PC-9 (cell line): ENCODE measurements at regions not wholly inside any gene's neighbourhood (a gene's known extent, or its start where the extent isn't known, plus 50 kb on each side); places are given as distances from the start of the nearest gene placed in this dataset.

Experiments used
- BruUV-seq: library from RNA; stranded (reverse); fragments of 400-500 nt; replicated peaks from 2 replicates; lab custom pipeline; 2021; lab: Mats Ljungman, UMichigan
- CTCF ChIA-PET: fragments of 300-600 bp; sonication (Branson Sonifier 250); formaldehyde crosslinking; loops from one replicate; lab custom pipeline; 2022; ENCODE audit warnings: antibody characterized with exemption; lab: Charles Lee
- POLR2A ChIA-PET: fragments of 300-600 bp; sonication (Branson Sonifier 250); formaldehyde crosslinking; loops from one replicate; lab custom pipeline; 2022; ENCODE audit warnings: antibody characterized with exemption; ENCODE audit not compliant: unreplicated experiment; lab: Charles Lee
- DNase-seq, 2 experiments: peaks; one replicate each; pipeline versions ENCODE4 v3.0.0 to v3.0.0-alpha.2; 2015 to 2022; ENCODE audit warnings: mixed read lengths in 1 of 2
- H2AFZ ChIP-seq: fragments of 200-600 bp; sonication (generic); 2 replicates; pipeline ENCODE4 v1.8.1; 2017; ENCODE audit warnings: antibody characterized with exemption
- H3F3A ChIP-seq: fragments of 200-600 bp; sonication (generic); 2 replicates; pipeline ENCODE4 v1.8.1; 2017; ENCODE audit warnings: antibody characterized with exemption, mild to moderate bottlenecking, low read depth; ENCODE audit not compliant: insufficient read depth
- H3K27ac ChIP-seq: fragments of 200-600 bp; sonication (generic); 2 replicates; pipeline ENCODE4 v1.6.1; 2016; ENCODE audit warnings: mixed run types
- H3K27me3 ChIP-seq: fragments of 200-600 bp; sonication (generic); 2 replicates; pipeline ENCODE4 v1.6.1; 2016; ENCODE audit warnings: low read depth, mixed run types; ENCODE audit not compliant: insufficient read depth
- H3K36me3 ChIP-seq: fragments of 200-600 bp; sonication (generic); 2 replicates; pipeline ENCODE4 v1.6.1; 2016; ENCODE audit warnings: low read depth, mixed run types
- H3K4me1 ChIP-seq: fragments of 200-600 bp; sonication (generic); replicated peaks from 2 replicates; pipeline ENCODE4 v1.6.1; 2016; ENCODE audit warnings: mixed run types; ENCODE audit not compliant: insufficient read depth
- H3K4me2 ChIP-seq: fragments of 200-600 bp; sonication (generic); 2 replicates; pipeline ENCODE4 v1.6.1; 2017; ENCODE audit warnings: mixed run types
- H3K4me3 ChIP-seq: fragments of 200-600 bp; sonication (generic); 2 replicates; pipeline ENCODE4 v1.6.1; 2016; ENCODE audit warnings: mixed run types
- H3K79me2 ChIP-seq: fragments of 200-600 bp; sonication (generic); 2 replicates; pipeline ENCODE4 v1.6.1; 2017; ENCODE audit warnings: low read depth, mixed run types
- H3K9me2 ChIP-seq: fragments of 200-600 bp; sonication (generic); 2 replicates; pipeline ENCODE4 v1.8.1; 2017; ENCODE audit warnings: mild to moderate bottlenecking; ENCODE audit not compliant: insufficient read depth
- H3K9me3 ChIP-seq: fragments of 200-600 bp; sonication (generic); 2 replicates; pipeline ENCODE4 v1.8.1; 2016; ENCODE audit warnings: low read depth; ENCODE audit not compliant: insufficient read depth
- H4K20me1 ChIP-seq: fragments of 200-600 bp; sonication (generic); 2 replicates; pipeline ENCODE4 v1.8.1; 2017; ENCODE audit not compliant: insufficient read depth
- EZH2 ChIP-seq: fragments of 200-600 bp; sonication (generic); IDR thresholded peaks from 2 replicates; pipeline ENCODE4 v1.8.0; 2017; ENCODE audit warnings: antibody characterized with exemption, low read depth
- intact Hi-C: fragments of 100-400 bp; cut with micrococcal nuclease; formaldehyde crosslinking; loops from one replicate; pipeline ENCODE4 v1.10.0; 2022; ENCODE audit not compliant: unreplicated experiment
- TF ChIP-seq, protein P1 (sequence below): fragments of 200-600 bp; sonication (generic); conservative IDR thresholded peaks from 2 replicates; pipeline ENCODE4 v1.6.1; 2017; ENCODE audit warnings: mixed run types, antibody characterized with exemption, mild to moderate bottlenecking, moderate library complexity

DNA sequence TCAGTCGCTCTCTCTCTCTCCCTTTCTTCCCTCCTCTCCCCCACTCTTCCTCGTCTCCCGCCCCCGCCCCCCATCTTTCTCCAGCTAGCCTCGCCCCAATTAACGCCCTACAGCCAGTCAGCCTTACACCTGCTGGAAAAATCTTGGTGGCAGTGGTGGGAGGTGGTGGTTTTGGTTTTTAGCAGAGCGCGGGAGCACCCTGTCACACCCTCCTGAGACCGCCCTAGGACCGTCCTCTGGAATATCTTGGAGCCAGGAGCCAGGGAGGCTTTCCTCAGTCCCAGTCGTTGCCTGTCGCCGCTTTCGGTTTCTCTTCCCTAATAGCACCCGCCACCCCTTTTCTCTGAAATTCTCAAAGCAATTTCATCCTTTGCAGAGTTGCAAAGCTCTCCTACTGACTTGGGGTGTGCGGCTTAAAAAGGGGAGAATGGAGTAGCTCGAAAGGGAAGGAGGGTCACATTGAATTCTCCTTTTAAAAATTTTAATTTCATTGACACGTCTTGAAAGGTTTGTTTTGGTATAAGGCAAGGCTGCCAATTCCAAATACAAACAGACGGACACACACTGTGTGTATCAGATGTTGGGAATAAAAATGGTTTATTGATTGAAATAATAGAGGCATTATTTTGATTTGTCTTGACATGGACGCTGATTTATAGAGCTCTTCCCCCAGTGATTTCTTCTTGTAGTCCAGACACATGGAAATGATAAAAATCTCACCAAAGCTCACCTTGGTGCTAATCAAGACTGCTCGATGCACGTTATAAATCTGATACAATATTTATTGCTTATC lies 301.3 kb downstream of the PARP8 start:
- H3K4me3 ChIP-seq: no peak overlapping the region
- no peaks in the 10 kb centered on the region for H3K79me2 ChIP-seq
- no peaks in the 10 kb centered on the region for H3K9me3 ChIP-seq
- no peaks in the 10 kb centered on the region for H3F3A ChIP-seq
- intact Hi-C loops: no loop called here
- no TSS peak for BruUV-seq
- no peaks in the 10 kb centered on the region for H4K20me1 ChIP-seq
- H2AFZ ChIP-seq: no peak overlapping the region
- H3K4me1 ChIP-seq: no peaks in the 10 kb centered on the region
- no peak for DNase-seq
- no peak overlapping the region for H3K27ac ChIP-seq
- no peaks in the 10 kb centered on the region for H3K9me2 ChIP-seq
- H3K27me3 ChIP-seq: 0 out of 2 replicates have a peak, but pooled peaks cover 3% of the 10 kb centered on the region
- POLR2A ChIA-PET: no interaction called here
- no peaks in the 10 kb centered on the region for H3K36me3 ChIP-seq
- CTCF ChIA-PET: interaction anchor here (0.7 to 1.2 kb wide), 2 partner anchors 10 to 651 kb away, joined by 3 read pairs; no protein-coding TSS in a partner anchor
- TF ChIP-seq, protein P1, sequence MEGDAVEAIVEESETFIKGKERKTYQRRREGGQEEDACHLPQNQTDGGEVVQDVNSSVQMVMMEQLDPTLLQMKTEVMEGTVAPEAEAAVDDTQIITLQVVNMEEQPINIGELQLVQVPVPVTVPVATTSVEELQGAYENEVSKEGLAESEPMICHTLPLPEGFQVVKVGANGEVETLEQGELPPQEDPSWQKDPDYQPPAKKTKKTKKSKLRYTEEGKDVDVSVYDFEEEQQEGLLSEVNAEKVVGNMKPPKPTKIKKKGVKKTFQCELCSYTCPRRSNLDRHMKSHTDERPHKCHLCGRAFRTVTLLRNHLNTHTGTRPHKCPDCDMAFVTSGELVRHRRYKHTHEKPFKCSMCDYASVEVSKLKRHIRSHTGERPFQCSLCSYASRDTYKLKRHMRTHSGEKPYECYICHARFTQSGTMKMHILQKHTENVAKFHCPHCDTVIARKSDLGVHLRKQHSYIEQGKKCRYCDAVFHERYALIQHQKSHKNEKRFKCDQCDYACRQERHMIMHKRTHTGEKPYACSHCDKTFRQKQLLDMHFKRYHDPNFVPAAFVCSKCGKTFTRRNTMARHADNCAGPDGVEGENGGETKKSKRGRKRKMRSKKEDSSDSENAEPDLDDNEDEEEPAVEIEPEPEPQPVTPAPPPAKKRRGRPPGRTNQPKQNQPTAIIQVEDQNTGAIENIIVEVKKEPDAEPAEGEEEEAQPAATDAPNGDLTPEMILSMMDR: no peak
- TF ChIP-seq EZH2: no peak
- no peak overlapping the region for H3K4me2 ChIP-seq

DNA sequence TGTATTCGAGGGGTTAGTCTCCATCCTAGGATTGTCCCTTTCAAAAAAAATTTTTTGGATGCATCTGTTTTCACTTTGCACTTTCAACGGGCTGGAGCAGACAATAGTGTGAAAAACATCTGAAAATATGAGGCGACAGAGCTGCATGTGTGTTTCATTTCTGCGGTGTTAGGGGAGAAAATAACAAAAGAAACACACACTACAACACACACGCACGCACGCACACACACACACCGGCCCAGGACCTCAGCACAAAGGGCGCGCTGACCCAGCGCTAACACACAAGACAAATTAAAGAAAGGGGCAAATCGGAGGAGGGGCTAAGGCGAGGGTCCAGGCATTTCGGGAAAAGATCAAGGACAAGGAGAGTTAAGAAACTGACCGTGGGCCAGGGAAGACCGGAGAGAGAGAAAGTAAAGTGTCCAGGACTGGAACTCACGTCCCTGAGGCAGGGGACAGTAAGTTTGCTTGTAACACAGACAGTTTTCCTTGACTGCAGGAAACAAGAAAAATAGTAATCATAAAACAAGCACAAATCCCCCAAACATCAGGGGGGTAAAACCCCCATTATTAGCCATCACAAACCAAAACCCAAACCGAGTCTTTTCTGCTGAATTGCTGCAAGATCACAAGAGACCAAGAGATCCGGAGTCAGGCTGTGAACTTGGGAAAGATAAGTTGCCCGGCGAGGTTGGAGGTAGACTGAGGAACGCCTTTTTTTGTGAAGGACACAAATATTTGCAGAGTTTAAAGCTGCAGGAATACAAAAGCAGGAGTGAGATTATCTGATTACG lies 302.1 kb downstream of the PARP8 start:
- no peaks in the 10 kb centered on the region for H3F3A ChIP-seq
- no peak overlapping the region for H2AFZ ChIP-seq
- no peaks in the 10 kb centered on the region for H3K79me2 ChIP-seq
- ChIA-PET CTCF (no interaction called here), POLR2A (no interaction called here)
- H3K4me2 ChIP-seq: no peak overlapping the region
- no TSS peak for BruUV-seq
- H3K4me3 ChIP-seq: no peak overlapping the region
- no peaks in the 10 kb centered on the region for H4K20me1 ChIP-seq
- no peaks in the 10 kb centered on the region for H3K9me3 ChIP-seq
- no peaks in the 10 kb centered on the region for H3K9me2 ChIP-seq
- intact Hi-C loops: no loop called here
- no peaks in the 10 kb centered on the region for H3K4me1 ChIP-seq
- no peak for DNase-seq
- H3K27ac ChIP-seq: no peak overlapping the region
- no peaks in the 10 kb centered on the region for H3K36me3 ChIP-seq
- no peak for TF ChIP-seq EZH2
- TF ChIP-seq, protein P1: no peak
- 0 out of 2 replicates have a peak, but pooled peaks cover 3% of the 10 kb centered on the region for H3K27me3 ChIP-seq

DNA sequence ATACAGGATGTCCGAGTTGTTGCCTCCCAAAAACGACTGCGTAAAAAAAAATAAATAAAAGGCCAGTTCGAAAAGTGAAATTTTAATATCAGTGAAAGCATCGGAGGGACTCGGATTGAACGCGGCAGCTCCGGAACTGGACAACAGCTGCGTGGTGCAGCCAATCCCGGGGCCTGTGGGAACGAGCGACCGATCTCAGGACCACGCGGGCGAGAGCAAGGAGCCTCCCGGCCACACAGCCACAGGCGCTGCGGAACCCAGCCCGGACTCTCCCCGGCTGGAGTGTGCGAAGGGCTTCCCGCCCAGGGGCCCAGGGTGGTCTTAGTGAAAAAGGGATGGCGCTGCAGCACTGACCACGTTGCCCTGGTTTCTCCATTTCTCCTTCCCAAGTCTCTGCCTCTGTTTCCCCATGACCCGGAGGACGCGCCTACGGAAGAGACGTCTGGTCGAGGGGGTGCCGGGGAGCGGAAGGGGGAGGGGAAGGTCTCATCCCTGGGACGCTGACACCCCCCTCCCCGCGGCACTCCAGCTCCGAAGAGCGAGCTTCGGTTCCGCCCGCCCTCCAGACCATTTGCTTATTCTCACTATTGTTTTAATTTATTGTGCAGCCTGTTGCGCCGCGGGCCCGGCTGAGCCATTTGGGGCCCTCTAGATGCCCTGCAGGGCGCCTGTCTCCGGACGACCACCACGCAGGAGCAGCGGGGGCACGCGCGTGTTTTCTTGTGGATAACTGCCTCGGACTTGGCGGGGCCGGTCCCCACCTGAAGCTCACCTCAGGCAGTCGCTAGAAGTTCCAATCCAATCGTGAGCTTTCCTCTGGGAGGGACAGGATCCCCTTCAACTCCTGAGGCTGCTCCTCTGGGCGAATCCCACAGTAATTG lies 303.0 kb downstream of the PARP8 start:
- H3K4me1 ChIP-seq: no peaks in the 10 kb centered on the region
- TF ChIP-seq EZH2: no peak
- TF ChIP-seq, protein P1: no peak
- H3K9me3 ChIP-seq: no peaks in the 10 kb centered on the region
- H3K36me3 ChIP-seq: no peaks in the 10 kb centered on the region
- no peak overlapping the region for H3K27ac ChIP-seq
- H3K79me2 ChIP-seq: no peaks in the 10 kb centered on the region
- 0 out of 2 replicates have a peak, but pooled peaks cover 3% of the 10 kb centered on the region for H3K27me3 ChIP-seq
- no peaks in the 10 kb centered on the region for H3F3A ChIP-seq
- no peak overlapping the region for H2AFZ ChIP-seq
- CTCF ChIA-PET: no interaction called here
- H3K9me2 ChIP-seq: no peaks in the 10 kb centered on the region
- no peaks in the 10 kb centered on the region for H4K20me1 ChIP-seq
- BruUV-seq: no TSS peak
- no peak overlapping the region for H3K4me3 ChIP-seq
- DNase-seq: no peak
- H3K4me2 ChIP-seq: no peak overlapping the region
- POLR2A ChIA-PET: no interaction called here
- intact Hi-C loops: no loop called here
